ENCODE measurements at regions not wholly inside any gene's neighbourhood (a gene's known extent, or its start where the extent isn't known, plus 50 kb on each side); places are given as distances from the start of the nearest gene placed in this dataset.

DNA sequence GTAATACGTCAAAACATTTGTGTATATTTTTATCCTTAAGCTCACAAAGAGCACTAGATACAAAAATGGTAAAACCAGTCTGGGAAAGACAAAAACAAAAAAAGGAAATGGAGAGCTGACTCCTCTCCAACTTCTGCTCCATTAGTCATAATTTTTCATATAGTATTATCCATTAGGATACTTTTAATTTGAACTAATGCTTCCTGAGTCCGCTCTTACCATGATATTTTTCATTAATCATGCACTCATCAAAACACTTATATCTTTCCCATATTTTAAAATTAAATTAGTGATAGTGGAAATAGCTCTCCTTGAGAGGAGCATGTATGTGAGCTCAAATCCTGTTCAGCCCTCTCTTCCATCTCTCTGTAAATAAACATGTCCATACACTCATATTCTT, 1093.0 kb upstream of the MIR17HG start:
- Histone ChIP-seq H3K9me3 (no peaks in the 10 kb centered on the region), H3K36me3 (no peaks in the 10 kb centered on the region), H3K27me3 (no peaks in the 10 kb centered on the region), H3K27ac (no peak overlapping the region), H3K4me1 (no peaks in the 10 kb centered on the region), H3K4me3 (replicated peaks in 1 of 3) (no peak overlapping the region)
- no peak for TF ChIP-seq POLR2A (IDR thresholded peaks at IDR 0.05)
- TF ChIP-seq, protein P1, sequence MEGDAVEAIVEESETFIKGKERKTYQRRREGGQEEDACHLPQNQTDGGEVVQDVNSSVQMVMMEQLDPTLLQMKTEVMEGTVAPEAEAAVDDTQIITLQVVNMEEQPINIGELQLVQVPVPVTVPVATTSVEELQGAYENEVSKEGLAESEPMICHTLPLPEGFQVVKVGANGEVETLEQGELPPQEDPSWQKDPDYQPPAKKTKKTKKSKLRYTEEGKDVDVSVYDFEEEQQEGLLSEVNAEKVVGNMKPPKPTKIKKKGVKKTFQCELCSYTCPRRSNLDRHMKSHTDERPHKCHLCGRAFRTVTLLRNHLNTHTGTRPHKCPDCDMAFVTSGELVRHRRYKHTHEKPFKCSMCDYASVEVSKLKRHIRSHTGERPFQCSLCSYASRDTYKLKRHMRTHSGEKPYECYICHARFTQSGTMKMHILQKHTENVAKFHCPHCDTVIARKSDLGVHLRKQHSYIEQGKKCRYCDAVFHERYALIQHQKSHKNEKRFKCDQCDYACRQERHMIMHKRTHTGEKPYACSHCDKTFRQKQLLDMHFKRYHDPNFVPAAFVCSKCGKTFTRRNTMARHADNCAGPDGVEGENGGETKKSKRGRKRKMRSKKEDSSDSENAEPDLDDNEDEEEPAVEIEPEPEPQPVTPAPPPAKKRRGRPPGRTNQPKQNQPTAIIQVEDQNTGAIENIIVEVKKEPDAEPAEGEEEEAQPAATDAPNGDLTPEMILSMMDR (IDR thresholded peaks at IDR 0.05), result no peak
- no peak for DNase-seq
- intact Hi-C loops (cut with DNase I), result no loop called here
- 83 to 90% methylated on average over 2 of the region's 2 CpGs for WGBS, 2 donors

DNA sequence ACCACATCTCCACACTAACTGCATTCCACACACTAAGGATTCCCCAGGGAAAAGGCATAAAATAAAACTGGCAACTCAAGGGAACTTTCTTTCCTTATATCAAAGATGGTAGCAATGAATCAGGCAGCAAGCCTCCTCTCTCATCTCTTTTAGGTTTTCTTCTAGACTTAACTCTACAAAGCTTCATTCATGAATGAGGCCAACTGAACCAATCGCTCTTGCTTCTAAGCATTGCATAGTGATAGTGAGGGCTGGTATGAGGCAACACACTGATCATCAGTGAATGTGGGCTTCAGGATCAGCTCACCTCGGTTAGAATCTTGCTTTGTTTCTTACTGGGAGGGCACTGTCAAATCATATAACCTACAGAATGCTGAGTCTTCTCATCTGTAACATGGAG, 1090.7 kb upstream of the MIR17HG start:
- H3K27ac ChIP-seq, result no peak overlapping the region
- no peaks in the 10 kb centered on the region for H3K36me3 ChIP-seq
- H3K9me3 ChIP-seq, result no peaks in the 10 kb centered on the region
- DNase-seq, result no peak
- 89 to 91% methylated on average over 2 of the region's 2 CpGs for WGBS, 2 donors
- H3K4me1 ChIP-seq, result no peaks in the 10 kb centered on the region
- H3K4me3 ChIP-seq (replicated peaks in 1 of 3), result no peak overlapping the region
- H3K27me3 ChIP-seq, result no peaks in the 10 kb centered on the region
- TF ChIP-seq, protein P1 (IDR thresholded peaks at IDR 0.05), result no peak
- no peak for TF ChIP-seq POLR2A (IDR thresholded peaks at IDR 0.05)
- intact Hi-C loops (cut with DNase I), result no loop called here

DNA sequence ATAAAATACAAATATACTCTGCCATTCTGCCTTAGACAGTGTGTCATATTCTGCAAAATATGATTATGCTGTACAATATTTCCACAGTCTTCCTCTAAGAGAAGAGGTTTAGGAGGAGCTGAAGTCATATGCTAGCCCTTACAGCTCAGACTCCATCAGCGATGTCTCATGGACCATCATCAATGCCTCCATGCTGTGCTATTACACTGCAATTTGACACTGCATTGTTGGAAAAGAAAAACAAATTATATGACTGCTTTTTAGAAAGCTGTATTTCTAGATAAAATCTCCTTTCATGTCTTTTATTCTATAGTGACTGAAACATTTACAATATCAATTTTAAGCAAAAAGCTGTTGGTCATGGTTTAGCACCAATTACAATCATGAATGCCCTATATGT, 1089.4 kb upstream of the MIR17HG start:
- intact Hi-C loops (cut with DNase I), result no loop called here
- TF ChIP-seq, protein P1 (IDR thresholded peaks at IDR 0.05), result no peak
- no peak for TF ChIP-seq POLR2A (IDR thresholded peaks at IDR 0.05)
- 90 to 100% methylated on average over 1 of the region's 1 CpG for WGBS, 2 donors
- no peaks in the 10 kb centered on the region for H3K36me3 ChIP-seq
- no peak for DNase-seq
- no peak overlapping the region for H3K4me3 ChIP-seq (replicated peaks in 1 of 3)
- H3K27me3 ChIP-seq, result no peaks in the 10 kb centered on the region
- H3K27ac ChIP-seq, result no peak overlapping the region
- H3K4me1 ChIP-seq, result no peaks in the 10 kb centered on the region
- no peaks in the 10 kb centered on the region for H3K9me3 ChIP-seq

DNA sequence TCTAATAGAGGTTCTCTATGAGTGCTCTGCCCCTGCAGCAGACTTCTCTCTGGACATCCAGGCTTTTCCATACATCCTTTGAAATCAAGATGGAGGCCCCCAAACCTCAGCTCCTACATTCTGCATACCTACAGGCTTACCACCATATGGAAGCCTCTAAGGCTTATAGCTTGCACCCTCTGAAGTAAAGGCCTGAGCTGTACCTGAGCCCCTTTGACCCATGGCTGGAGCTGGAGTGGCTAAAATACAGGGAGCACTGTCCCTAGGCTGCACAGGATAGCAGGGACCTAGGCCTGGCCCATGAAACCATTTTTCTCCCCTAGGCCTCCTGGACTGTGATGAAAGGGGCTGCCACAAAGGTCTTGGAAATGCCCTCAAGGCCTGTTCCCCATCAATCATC, 1086.1 kb upstream of the MIR17HG start:
- intact Hi-C loops (cut with DNase I), result no loop called here

DNA sequence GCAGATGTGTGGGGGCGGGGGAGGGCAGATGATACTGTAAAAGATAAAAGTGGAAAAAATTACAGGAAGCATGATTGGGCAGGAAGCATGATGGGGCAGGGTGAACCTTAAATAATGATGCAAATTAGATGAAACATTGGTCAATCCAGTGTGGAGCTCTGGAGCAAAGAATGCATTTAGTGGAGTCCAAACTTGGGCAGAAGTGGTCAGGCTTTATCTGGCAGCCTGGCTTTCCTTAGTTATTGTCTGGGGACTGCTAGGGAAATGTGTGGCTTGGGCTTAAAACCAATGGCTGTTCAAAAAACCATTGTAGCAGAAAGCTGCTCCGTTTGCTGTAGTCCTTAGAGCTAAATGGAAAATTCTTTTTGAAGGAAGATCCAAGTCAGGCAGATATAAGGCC, 1077.3 kb upstream of the MIR17HG start:
- no peaks in the 10 kb centered on the region for H3K9me3 ChIP-seq
- H3K27ac ChIP-seq, result no peak overlapping the region
- H3K4me1 ChIP-seq, result no peaks in the 10 kb centered on the region
- H3K36me3 ChIP-seq, result no peaks in the 10 kb centered on the region
- no peaks in the 10 kb centered on the region for H3K27me3 ChIP-seq
- no peak for TF ChIP-seq POLR2A (IDR thresholded peaks at IDR 0.05)
- TF ChIP-seq, protein P1 (IDR thresholded peaks at IDR 0.05), result no peak
- WGBS, 2 donors, result 73 to 84% methylated on average over 2 of the region's 2 CpGs
- H3K4me3 ChIP-seq (replicated peaks in 1 of 3), result no peak overlapping the region
- no peak for DNase-seq
- intact Hi-C loops (cut with DNase I), result no loop called here

More for the DNA sequence above, 1086.1 kb upstream of the MIR17HG start:
- TF ChIP-seq POLR2A (IDR thresholded peaks at IDR 0.05), result no peak
- TF ChIP-seq, protein P1 (IDR thresholded peaks at IDR 0.05), result no peak
- Histone ChIP-seq H3K27me3 (no peaks in the 10 kb centered on the region), H3K4me1 (no peaks in the 10 kb centered on the region), H3K9me3 (no peaks in the 10 kb centered on the region), H3K4me3 (replicated peaks in 1 of 3) (no peak overlapping the region), H3K36me3 (no peaks in the 10 kb centered on the region), H3K27ac (no peak overlapping the region)
- DNase-seq, result no peak

All from thyroid gland (tissue), 4 donors.